ENCODE measurements at regions not wholly inside any gene's neighbourhood (a gene's known extent, or its start where the extent isn't known, plus 50 kb on each side); places are given as distances from the start of the nearest gene placed in this dataset.
A peak's percentile ranks its signal among the peaks of the same experiment; 100 is the strongest.

GRCh38 chr5:44974813-44975212 is 166.1 kb downstream of the MRPS30 start:
- Histone ChIP-seq H4K20me1 (ENCODE audit: insufficient read depth) (no peaks in the 10 kb centered on the region), H3K4me1 (replicated peaks; ENCODE audit: insufficient read depth) (no peaks in the 10 kb centered on the region), H3K79me2 (ENCODE audit: low read depth) (no peaks in the 10 kb centered on the region), H3K9me2 (ENCODE audit: insufficient read depth) (0 out of 2 replicates have a peak, but pooled peaks cover 4% of the 10 kb centered on the region), H3K27me3 (ENCODE audit: insufficient read depth, low read depth) (no peaks in the 10 kb centered on the region), H3K4me3 (no peak overlapping the region), H3K27ac (no peak overlapping the region), H3F3A (ENCODE audit: insufficient read depth, low read depth) (no peaks in the 10 kb centered on the region), H2AFZ (0 out of 2 replicates have a peak overlapping the region, but pooled peaks have one; percentile 19), H3K36me3 (ENCODE audit: low read depth) (no peaks in the 10 kb centered on the region), H3K4me2 (no peak overlapping the region), H3K9me3 (ENCODE audit: insufficient read depth, low read depth) (no peaks in the 10 kb centered on the region; the same call in 1 of the 2 replicates)
- ChIA-PET CTCF (no interaction called here), POLR2A (ENCODE audit: unreplicated experiment) (interaction anchor here (0.6 kb wide), 1 partner anchor 38 kb away, joined by 4 read pairs; no protein-coding TSS in a partner anchor)
- no peak for TF ChIP-seq CTCF (conservative IDR thresholded peaks at IDR 0.05)
- TF ChIP-seq EZH2 (IDR thresholded peaks at IDR 0.05; ENCODE audit: low read depth): no peak
- no TSS peak for BruUV-seq (replicated peaks)
- intact Hi-C loops (cut with micrococcal nuclease; ENCODE audit: unreplicated experiment): no loop called here
- no peak for DNase-seq

- no peaks in the 10 kb centered on the region for H3K27me3 ChIP-seq (ENCODE audit: insufficient read depth, low read depth)
- no peaks in the 10 kb centered on the region for H3F3A ChIP-seq (ENCODE audit: insufficient read depth, low read depth)
- no TSS peak for BruUV-seq (replicated peaks)
- no peaks in the 10 kb centered on the region for H3K9me2 ChIP-seq (ENCODE audit: insufficient read depth)
- no peaks in the 10 kb centered on the region for H3K79me2 ChIP-seq (ENCODE audit: low read depth)
- no peaks in the 10 kb centered on the region for H3K36me3 ChIP-seq (ENCODE audit: low read depth)
- TF ChIP-seq EZH2 (IDR thresholded peaks at IDR 0.05; ENCODE audit: low read depth) (no peak), CTCF (conservative IDR thresholded peaks at IDR 0.05) (no peak)
- intact Hi-C loops (cut with micrococcal nuclease; ENCODE audit: unreplicated experiment): no loop called here
- H3K4me3 ChIP-seq: no peak overlapping the region
- H3K4me2 ChIP-seq: no peak overlapping the region
- POLR2A ChIA-PET (ENCODE audit: unreplicated experiment): no interaction called here
- H3K4me1 ChIP-seq (replicated peaks; ENCODE audit: insufficient read depth): no peaks in the 10 kb centered on the region
- no peaks in the 10 kb centered on the region; the same call in 1 of the 2 replicates for H3K9me3 ChIP-seq (ENCODE audit: insufficient read depth, low read depth)
- CTCF ChIA-PET: no interaction called here
- no peak for DNase-seq
- H4K20me1 ChIP-seq (ENCODE audit: insufficient read depth): no peaks in the 10 kb centered on the region
- H3K27ac ChIP-seq: no peak overlapping the region
- no peak overlapping the region for H2AFZ ChIP-seq
Measured at GRCh38 chr5:44981708-44982107, 173.0 kb downstream of the MRPS30 start.

- Histone ChIP-seq H3K27me3 (ENCODE audit: insufficient read depth, low read depth) (no peaks in the 10 kb centered on the region), H3K9me2 (ENCODE audit: insufficient read depth) (no peaks in the 10 kb centered on the region), H3K9me3 (ENCODE audit: insufficient read depth, low read depth) (no peaks in the 10 kb centered on the region; the same call in 1 of the 2 replicates), H3K36me3 (ENCODE audit: low read depth) (no peaks in the 10 kb centered on the region), H3F3A (ENCODE audit: insufficient read depth, low read depth) (no peaks in the 10 kb centered on the region), H3K4me3 (no peak overlapping the region), H3K4me2 (no peak overlapping the region), H3K4me1 (replicated peaks; ENCODE audit: insufficient read depth) (no peaks in the 10 kb centered on the region), H3K79me2 (ENCODE audit: low read depth) (no peaks in the 10 kb centered on the region), H4K20me1 (ENCODE audit: insufficient read depth) (no peaks in the 10 kb centered on the region), H2AFZ (no peak overlapping the region), H3K27ac (no peak overlapping the region)
- CTCF ChIA-PET: no interaction called here
- BruUV-seq (replicated peaks): no TSS peak
- POLR2A ChIA-PET (ENCODE audit: unreplicated experiment): no interaction called here
- intact Hi-C loops (cut with micrococcal nuclease; ENCODE audit: unreplicated experiment): no loop called here
- no peak for DNase-seq
- TF ChIP-seq EZH2 (IDR thresholded peaks at IDR 0.05; ENCODE audit: low read depth) (no peak), CTCF (conservative IDR thresholded peaks at IDR 0.05) (no peak)
Measured at GRCh38 chr5:44983006-44983405, 174.3 kb downstream of the MRPS30 start.
